ENCODE measurements at regions not wholly inside any gene's neighbourhood (a gene's known extent, or its start where the extent isn't known, plus 50 kb on each side); places are given as distances from the start of the nearest gene placed in this dataset.

DNA sequence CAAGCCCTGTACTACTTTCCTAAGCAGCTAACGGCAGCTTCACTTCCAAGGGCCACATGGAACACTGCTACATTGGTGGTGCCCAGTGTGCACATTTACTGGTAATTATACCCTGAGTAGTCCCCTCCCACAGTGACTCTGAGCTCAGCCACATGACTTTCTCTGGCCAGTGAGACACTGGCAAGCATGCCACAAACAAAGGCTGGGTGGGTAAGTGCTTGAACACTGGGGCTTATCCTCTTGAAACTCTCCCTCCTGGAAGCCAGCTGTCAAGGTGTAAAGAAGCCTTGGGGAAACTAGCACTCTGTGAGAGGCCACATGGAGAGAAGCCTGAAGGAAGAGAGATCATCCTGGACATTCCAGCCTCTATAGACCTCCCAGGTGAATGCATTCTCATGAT lies 54.4 kb upstream of the DRD2 start:
- Histone ChIP-seq H3K4me3 (ENCODE audit: low read length) (no peak overlapping the region), H3K4me1 (ENCODE audit: control insufficient read depth, low read length) (no peaks in the 10 kb centered on the region), H3K36me3 (ENCODE audit: control insufficient read depth, low read length) (no peaks in the 10 kb centered on the region), H3K9me2 (replicated peaks; ENCODE audit: control insufficient read depth, low read length) (no peaks in the 10 kb centered on the region), H3K79me2 (ENCODE audit: control insufficient read depth, low read length) (no peaks in the 10 kb centered on the region), H3K27ac (ENCODE audit: low read depth, low read length) (no peak overlapping the region), H3K4me2 (ENCODE audit: low read length) (no peak overlapping the region), H3K9me3 (ENCODE audit: control insufficient read depth, insufficient read depth, low read length) (no peaks in the 10 kb centered on the region), H3F3A (ENCODE audit: control insufficient read depth, insufficient read depth) (no peaks in the 10 kb centered on the region), H4K20me1 (ENCODE audit: control insufficient read depth, insufficient read depth, low read depth, low read length) (no peaks in the 10 kb centered on the region), H3K27me3 (ENCODE audit: control insufficient read depth, low read length) (peaks cover 14% of the 10 kb centered on the region; the same call in 1 of the 2 replicates)
- no peak for TF ChIP-seq EZH2phosphoT487 (IDR thresholded peaks at IDR 0.05; ENCODE audit: borderline replicate concordance, low read length)
- TF ChIP-seq, protein P1, sequence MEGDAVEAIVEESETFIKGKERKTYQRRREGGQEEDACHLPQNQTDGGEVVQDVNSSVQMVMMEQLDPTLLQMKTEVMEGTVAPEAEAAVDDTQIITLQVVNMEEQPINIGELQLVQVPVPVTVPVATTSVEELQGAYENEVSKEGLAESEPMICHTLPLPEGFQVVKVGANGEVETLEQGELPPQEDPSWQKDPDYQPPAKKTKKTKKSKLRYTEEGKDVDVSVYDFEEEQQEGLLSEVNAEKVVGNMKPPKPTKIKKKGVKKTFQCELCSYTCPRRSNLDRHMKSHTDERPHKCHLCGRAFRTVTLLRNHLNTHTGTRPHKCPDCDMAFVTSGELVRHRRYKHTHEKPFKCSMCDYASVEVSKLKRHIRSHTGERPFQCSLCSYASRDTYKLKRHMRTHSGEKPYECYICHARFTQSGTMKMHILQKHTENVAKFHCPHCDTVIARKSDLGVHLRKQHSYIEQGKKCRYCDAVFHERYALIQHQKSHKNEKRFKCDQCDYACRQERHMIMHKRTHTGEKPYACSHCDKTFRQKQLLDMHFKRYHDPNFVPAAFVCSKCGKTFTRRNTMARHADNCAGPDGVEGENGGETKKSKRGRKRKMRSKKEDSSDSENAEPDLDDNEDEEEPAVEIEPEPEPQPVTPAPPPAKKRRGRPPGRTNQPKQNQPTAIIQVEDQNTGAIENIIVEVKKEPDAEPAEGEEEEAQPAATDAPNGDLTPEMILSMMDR (IDR thresholded peaks at IDR 0.05; ENCODE audit: low read depth, low read length, poor library complexity, severe bottlenecking), result no peak

DNA sequence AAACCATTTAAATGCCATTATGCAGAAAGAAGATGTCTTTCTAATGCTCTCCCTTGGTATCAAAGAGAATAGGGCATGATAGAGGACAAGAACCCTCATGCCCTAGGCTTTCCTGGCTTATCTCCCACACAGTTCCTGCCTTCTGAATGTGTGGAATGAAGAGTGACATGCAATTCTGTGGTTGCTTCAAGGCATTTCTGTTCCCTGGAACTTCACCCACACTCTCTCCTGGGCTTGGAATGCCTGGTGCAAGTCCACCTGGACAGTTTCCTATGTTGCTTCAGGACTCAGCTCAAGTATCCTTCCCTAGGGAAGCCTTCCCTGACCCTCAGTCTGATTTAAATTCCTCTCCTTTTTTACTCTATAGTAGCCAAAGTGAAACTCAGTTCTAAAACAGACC lies 53.8 kb upstream of the DRD2 start:
- no peak for TF ChIP-seq EZH2phosphoT487 (IDR thresholded peaks at IDR 0.05; ENCODE audit: borderline replicate concordance, low read length)
- TF ChIP-seq, protein P1 (IDR thresholded peaks at IDR 0.05; ENCODE audit: low read depth, low read length, poor library complexity, severe bottlenecking), result no peak

GRCh38 chr11:113526521-113526920 lies 51.3 kb upstream of the DRD2 start:
- Histone ChIP-seq H3K27ac (ENCODE audit: low read depth, low read length) (no peak overlapping the region), H3F3A (ENCODE audit: control insufficient read depth, insufficient read depth) (no peaks in the 10 kb centered on the region), H3K79me2 (ENCODE audit: control insufficient read depth, low read length) (no peaks in the 10 kb centered on the region), H3K4me1 (ENCODE audit: control insufficient read depth, low read length) (no peaks in the 10 kb centered on the region), H3K9me3 (ENCODE audit: control insufficient read depth, insufficient read depth, low read length) (no peaks in the 10 kb centered on the region), H3K36me3 (ENCODE audit: control insufficient read depth, low read length) (no peaks in the 10 kb centered on the region), H3K27me3 (ENCODE audit: control insufficient read depth, low read length) (peaks cover 5% of the 10 kb centered on the region; the same call in 1 of the 2 replicates), H3K9me2 (replicated peaks; ENCODE audit: control insufficient read depth, low read length) (no peaks in the 10 kb centered on the region), H3K4me2 (ENCODE audit: low read length) (no peak overlapping the region), H4K20me1 (ENCODE audit: control insufficient read depth, insufficient read depth, low read depth, low read length) (no peaks in the 10 kb centered on the region), H3K4me3 (ENCODE audit: low read length) (no peak overlapping the region)
- TF ChIP-seq, protein P1 (IDR thresholded peaks at IDR 0.05; ENCODE audit: low read depth, low read length, poor library complexity, severe bottlenecking), result no peak
- TF ChIP-seq EZH2phosphoT487 (IDR thresholded peaks at IDR 0.05; ENCODE audit: borderline replicate concordance, low read length), result no peak

More for the DNA sequence above, 53.8 kb upstream of the DRD2 start:
- Histone ChIP-seq H3K79me2 (ENCODE audit: control insufficient read depth, low read length) (no peaks in the 10 kb centered on the region), H3K36me3 (ENCODE audit: control insufficient read depth, low read length) (no peaks in the 10 kb centered on the region), H4K20me1 (ENCODE audit: control insufficient read depth, insufficient read depth, low read depth, low read length) (no peaks in the 10 kb centered on the region), H3K4me1 (ENCODE audit: control insufficient read depth, low read length) (no peaks in the 10 kb centered on the region), H3K4me2 (ENCODE audit: low read length) (no peak overlapping the region), H3K4me3 (ENCODE audit: low read length) (no peak overlapping the region), H3F3A (ENCODE audit: control insufficient read depth, insufficient read depth) (no peaks in the 10 kb centered on the region), H3K27ac (ENCODE audit: low read depth, low read length) (no peak overlapping the region), H3K9me3 (ENCODE audit: control insufficient read depth, insufficient read depth, low read length) (no peaks in the 10 kb centered on the region), H3K27me3 (ENCODE audit: control insufficient read depth, low read length) (peaks cover 14% of the 10 kb centered on the region; the same call in 1 of the 2 replicates), H3K9me2 (replicated peaks; ENCODE audit: control insufficient read depth, low read length) (no peaks in the 10 kb centered on the region)
